T-cell (primary cell): ENCODE measurements at regions not wholly inside any gene's neighbourhood (a gene's known extent, or its start where the extent isn't known, plus 50 kb on each side); places are given as distances from the start of the nearest gene placed in this dataset.

Experiments used
- ATAC-seq, 4 experiments: fragments of 200-7000 bp in 3 of 4; fragments of 150-1000 bp in 1 of 4; cut with Tn5 transposase; replicated peaks in 1 of 4; 1 replicate in 3 of 4; 2 replicates in 1 of 4; pipeline ENCODE4 v1.10.0; 2021; ENCODE audit warnings: moderate library complexity in 3 of 4, mild to moderate bottlenecking in 2 of 4, moderate number of reproducible peaks in 1 of 4
- CTCF ChIA-PET, 2 donors: fragments of 300-600 bp; sonication (Branson Sonifier 250); formaldehyde crosslinking; loops; one replicate each; lab custom pipeline; 2022; ENCODE audit warnings: antibody characterized with exemption in 2 of 2; lab: Charles Lee
- POLR2A ChIA-PET, 2 donors: fragments of 300-600 bp; sonication (Branson Sonifier 250); formaldehyde crosslinking; loops; one replicate each; lab custom pipeline; 2022; ENCODE audit warnings: antibody characterized with exemption in 2 of 2; lab: Charles Lee
- DNase-seq, 35 experiments: peaks; one replicate each; pipeline versions ENCODE4 v3.0.0 to v3.0.0-alpha.2; 2013 to 2023
- H3K27ac ChIP-seq: one replicate; pipeline ENCODE4 v1.5.1; 2013; ENCODE audit warnings: low read length
- H3K27me3 ChIP-seq, 2 experiments: replicated peaks in 1 of 2; 1 replicate in 1 of 2; 2 replicates in 1 of 2; pipeline versions ENCODE4 v1.6.1 to v1.7.0; 2013; ENCODE audit warnings: low read length in 1 of 2, mixed read lengths in 1 of 2; ENCODE audit not compliant: control insufficient read depth in 2 of 2, insufficient read depth in 2 of 2; ENCODE audit errors: extremely low read depth in 1 of 2
- H3K36me3 ChIP-seq, 2 donors: 1 replicate in 1 of 2; 2 replicates in 1 of 2; pipeline versions ENCODE4 v1.6.1 to v1.7.0; 2013; ENCODE audit warnings: low read length in 1 of 2; ENCODE audit not compliant: control insufficient read depth in 2 of 2, insufficient read depth in 1 of 2; ENCODE audit errors: extremely low read depth in 1 of 2
- H3K4me1 ChIP-seq, 2 experiments: 1 replicate in 1 of 2; 2 replicates in 1 of 2; pipeline versions ENCODE4 v1.6.1 to v1.7.0; 2013; ENCODE audit warnings: low read length in 2 of 2, mixed read lengths in 1 of 2; ENCODE audit not compliant: insufficient read depth in 2 of 2, control insufficient read depth in 1 of 2; ENCODE audit errors: extremely low read depth in 1 of 2
- H3K4me3 ChIP-seq, 2 donors: 1 replicate in 1 of 2; 2 replicates in 1 of 2; pipeline versions ENCODE4 v1.5.1 to v1.7.0; 2013; ENCODE audit warnings: mild to moderate bottlenecking in 2 of 2, low read length in 1 of 2, moderate library complexity in 1 of 2; ENCODE audit not compliant: control insufficient read depth in 1 of 2; ENCODE audit errors: extremely low read depth in 1 of 2
- H3K9me3 ChIP-seq: 2 replicates; pipeline ENCODE4 v1.7.0; 2013
- H3K27ac Mint-ChIP-seq, 2 donors: one replicate each; pipeline ENCODE4 v1.8.0; 2020 to 2021; ENCODE audit warnings: mild to moderate bottlenecking in 2 of 2, mixed read lengths in 2 of 2
- H3K27me3 Mint-ChIP-seq, 2 donors: one replicate each; pipeline ENCODE4 v1.8.0; 2021 to 2022; ENCODE audit warnings: mixed read lengths in 2 of 2
- H3K36me3 Mint-ChIP-seq: one replicate; pipeline ENCODE4 v1.8.0; 2021; ENCODE audit warnings: mixed read lengths
- H3K4me1 Mint-ChIP-seq, 3 donors: one replicate each; pipeline ENCODE4 v1.8.0; 2020 to 2022; ENCODE audit warnings: mixed read lengths in 3 of 3, mild to moderate bottlenecking in 1 of 3
- H3K4me3 Mint-ChIP-seq, 3 donors: one replicate each; pipeline ENCODE4 v1.8.0; 2020 to 2022; ENCODE audit warnings: mild to moderate bottlenecking in 3 of 3, mixed read lengths in 3 of 3, moderate library complexity in 3 of 3
- H3K9me3 Mint-ChIP-seq, 3 donors: one replicate each; pipeline ENCODE4 v1.8.0; 2020 to 2022; ENCODE audit warnings: mixed read lengths in 3 of 3
- WGBS: methylation state at CpG from one replicate; pipeline ENCODE4 v1.1.5; 2013; ENCODE audit warnings: missing lambda C conversion rate; ENCODE audit not compliant: insufficient coverage; 5-methylcytosine and 5-hydroxymethylcytosine counted together

DNA sequence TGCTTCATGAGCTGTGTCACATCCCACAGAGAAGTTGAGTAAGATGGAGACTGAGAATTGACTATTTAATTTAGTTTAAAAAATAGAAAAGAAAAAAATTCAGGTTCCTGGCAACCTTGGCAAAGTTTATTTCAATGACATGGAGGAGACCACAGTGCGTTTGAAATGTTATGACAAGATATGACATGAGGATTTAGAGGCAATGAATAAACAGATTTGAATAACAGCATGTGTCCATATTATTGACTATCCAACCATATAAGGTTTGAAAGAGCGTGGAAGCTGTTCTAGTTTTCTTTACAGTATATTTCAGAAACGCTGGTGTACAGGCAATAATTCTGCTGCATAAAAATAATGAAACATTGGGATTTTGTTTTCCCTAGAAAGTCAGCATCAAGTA lies 303.9 kb downstream of the SMOC2 start:
- Mint-ChIP-seq H3K4me3 (no peak overlapping the region), H3K4me1 (no peaks in the 10 kb centered on the region), H3K9me3 (peaks cover 0 to 6% (median 4%) of the 10 kb centered on the region in 3 donors), H3K36me3 (no peaks in the 10 kb centered on the region), H3K27ac (no peak overlapping the region), H3K27me3 (peaks cover 0 to 3% of the 10 kb centered on the region in 2 donors)
- H3K9me3 ChIP-seq, result no peaks in the 10 kb centered on the region
- no peak overlapping the region for H3K4me3 ChIP-seq
- no peaks in the 10 kb centered on the region for H3K36me3 ChIP-seq
- H3K4me1 ChIP-seq, result no peaks in the 10 kb centered on the region
- ChIA-PET CTCF (no interaction called here), POLR2A (no interaction called here)
- DNase-seq, result no peak
- ATAC-seq, result no peak
- peaks cover 0 to 4% of the 10 kb centered on the region in 2 experiments for H3K27me3 ChIP-seq
- no peak overlapping the region for H3K27ac ChIP-seq
- WGBS, result no CpG with 5 or more reads among the region's 3 CpGs

- Mint-ChIP-seq H3K36me3 (no peaks in the 10 kb centered on the region), H3K4me3 (no peak overlapping the region), H3K4me1 (no peaks in the 10 kb centered on the region), H3K9me3 (peaks cover 2 to 14% (median 4%) of the 10 kb centered on the region in 3 donors), H3K27ac (no peak overlapping the region), H3K27me3 (peaks cover 0 to 3% of the 10 kb centered on the region in 2 donors)
- no peak overlapping the region for H3K4me3 ChIP-seq
- H3K36me3 ChIP-seq, result no peaks in the 10 kb centered on the region
- no peaks in the 10 kb centered on the region for H3K9me3 ChIP-seq
- no peak for DNase-seq
- ChIA-PET POLR2A (no interaction called here), CTCF (no interaction called here)
- no peaks in the 10 kb centered on the region for H3K4me1 ChIP-seq
- no peak for ATAC-seq
- WGBS, result 83% methylated on average over 21 of the region's 23 CpGs
- no peak overlapping the region for H3K27ac ChIP-seq
- peaks cover 0 to 4% of the 10 kb centered on the region in 2 experiments for H3K27me3 ChIP-seq
Observed at GRCh38 chr6:168741942-168742782, 301.2 kb downstream of the SMOC2 start.

DNA sequence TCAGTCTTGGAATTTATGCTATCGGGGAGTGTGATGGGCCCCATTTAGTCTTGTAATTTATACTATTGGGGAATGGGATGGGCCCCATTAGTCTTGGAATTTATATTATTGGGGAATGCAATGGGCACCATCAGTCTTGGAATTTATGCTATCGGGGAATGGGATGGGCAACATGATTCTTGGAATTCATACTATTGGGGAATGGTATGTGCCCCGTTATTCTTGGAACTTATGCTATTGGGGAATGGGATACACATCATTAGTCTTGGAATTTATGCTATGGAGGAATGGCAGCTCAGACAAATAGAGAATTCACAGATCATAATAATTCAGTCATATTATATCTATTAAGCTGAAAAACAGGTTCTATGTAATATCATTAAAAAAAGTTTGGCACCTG lies 300.3 kb downstream of the SMOC2 start:
- 95% methylated on average over 2 of the region's 3 CpGs for WGBS
- peaks cover 7 to 22% (median 8%) of the 10 kb centered on the region in 3 donors for H3K9me3 Mint-ChIP-seq
- H3K27ac Mint-ChIP-seq, result no peak overlapping the region
- DNase-seq (no peak), ATAC-seq (no peak)
- no peaks in the 10 kb centered on the region for H3K36me3 Mint-ChIP-seq
- peaks cover 0 to 3% of the 10 kb centered on the region in 2 donors for H3K27me3 Mint-ChIP-seq
- H3K9me3 ChIP-seq, result no peaks in the 10 kb centered on the region
- H3K4me1 Mint-ChIP-seq, result no peaks in the 10 kb centered on the region
- peaks cover 0 to 4% of the 10 kb centered on the region in 2 experiments for H3K27me3 ChIP-seq
- POLR2A ChIA-PET, result no interaction called here
- no peaks in the 10 kb centered on the region for H3K36me3 ChIP-seq
- CTCF ChIA-PET, result no interaction called here
- no peak overlapping the region for H3K27ac ChIP-seq
- no peaks in the 10 kb centered on the region for H3K4me1 ChIP-seq
- no peak overlapping the region for H3K4me3 Mint-ChIP-seq
- H3K4me3 ChIP-seq, result no peak overlapping the region

DNA sequence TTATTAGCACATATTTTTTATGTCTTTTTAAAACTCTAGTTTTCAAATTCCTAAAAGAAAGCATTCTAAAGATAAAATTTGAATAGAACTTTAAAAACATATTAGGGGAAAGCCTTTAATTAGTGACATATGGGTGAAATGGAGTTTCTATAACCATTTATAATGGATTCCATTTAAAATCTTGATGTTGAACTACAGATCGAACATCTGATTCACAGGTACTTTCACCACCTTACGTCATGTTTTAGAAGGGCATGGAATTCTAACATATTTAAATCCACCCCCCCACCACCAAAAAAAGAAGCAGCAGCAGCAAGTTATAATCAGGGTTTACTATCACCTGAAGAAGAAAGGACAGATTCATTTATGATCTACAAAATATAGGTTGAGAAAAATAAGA lies 298.4 kb downstream of the SMOC2 start:
- no peaks in the 10 kb centered on the region for H3K36me3 Mint-ChIP-seq
- H3K4me1 Mint-ChIP-seq, result no peaks in the 10 kb centered on the region
- peaks cover 8 to 22% (median 9%) of the 10 kb centered on the region in 3 donors for H3K9me3 Mint-ChIP-seq
- H3K4me3 Mint-ChIP-seq, result no peak overlapping the region
- ChIA-PET POLR2A (interaction anchor here in 1 of 2 donors (0.6 kb wide), 1 partner anchor 9 kb away, joined by 4 read pairs; no protein-coding TSS in a partner anchor), CTCF (interaction anchor here in 1 of 2 donors (0.6 kb wide), 1 partner anchor 1628 kb away, joined by 7 read pairs; no protein-coding TSS in a partner anchor)
- Histone ChIP-seq H3K27ac (no peak overlapping the region), H3K27me3 (peaks cover 0 to 4% of the 10 kb centered on the region in 2 experiments), H3K4me1 (no peaks in the 10 kb centered on the region), H3K36me3 (no peaks in the 10 kb centered on the region), H3K9me3 (no peaks in the 10 kb centered on the region), H3K4me3 (no peak overlapping the region)
- ATAC-seq (no peak), DNase-seq (no peak)
- H3K27ac Mint-ChIP-seq, result no peak overlapping the region
- no CpG with 5 or more reads among the region's 2 CpGs for WGBS
- H3K27me3 Mint-ChIP-seq, result peaks cover 0 to 3% of the 10 kb centered on the region in 2 donors

GRCh38 chr6:168737481-168737880 lies 296.5 kb downstream of the SMOC2 start:
- WGBS, result 80% methylated on average over 4 of the region's 5 CpGs

GRCh38 chr6:168737014-168737413 lies 296.0 kb downstream of the SMOC2 start:
- no peak for DNase-seq
- no peak for ATAC-seq
- ChIA-PET CTCF (no interaction called here), POLR2A (no interaction called here)
- Mint-ChIP-seq H3K27me3 (no peaks in the 10 kb centered on the region), H3K9me3 (peaks cover 4 to 22% (median 8%) of the 10 kb centered on the region in 3 donors), H3K4me1 (no peaks in the 10 kb centered on the region), H3K27ac (no peak overlapping the region), H3K4me3 (no peak overlapping the region), H3K36me3 (no peaks in the 10 kb centered on the region)
- Histone ChIP-seq H3K27ac (no peak overlapping the region), H3K4me1 (no peaks in the 10 kb centered on the region), H3K27me3 (peaks cover 0 to 2% of the 10 kb centered on the region in 2 experiments), H3K36me3 (no peaks in the 10 kb centered on the region), H3K9me3 (no peaks in the 10 kb centered on the region), H3K4me3 (no peak overlapping the region)
- WGBS, result no CpG with 5 or more reads among the region's 3 CpGs

More at GRCh38 chr6:168737481-168737880, 296.5 kb downstream of the SMOC2 start:
- no peaks in the 10 kb centered on the region for H3K9me3 ChIP-seq
- Mint-ChIP-seq H3K27ac (no peak overlapping the region), H3K36me3 (no peaks in the 10 kb centered on the region), H3K4me1 (no peaks in the 10 kb centered on the region), H3K9me3 (peaks cover 7 to 22% (median 8%) of the 10 kb centered on the region in 3 donors), H3K4me3 (no peak overlapping the region), H3K27me3 (peaks cover 0 to 3% of the 10 kb centered on the region in 2 donors)
- H3K36me3 ChIP-seq, result no peaks in the 10 kb centered on the region
- ATAC-seq (no peak), DNase-seq (no peak)
- no peak overlapping the region for H3K27ac ChIP-seq
- H3K4me3 ChIP-seq, result no peak overlapping the region
- POLR2A ChIA-PET, result no interaction called here
- no peaks in the 10 kb centered on the region for H3K4me1 ChIP-seq
- CTCF ChIA-PET, result no interaction called here
- peaks cover 0 to 4% of the 10 kb centered on the region in 2 experiments for H3K27me3 ChIP-seq
